ENCODE measurements at regions not wholly inside any gene's neighbourhood (a gene's known extent, or its start where the extent isn't known, plus 50 kb on each side); places are given as distances from the start of the nearest gene placed in this dataset.

DNA sequence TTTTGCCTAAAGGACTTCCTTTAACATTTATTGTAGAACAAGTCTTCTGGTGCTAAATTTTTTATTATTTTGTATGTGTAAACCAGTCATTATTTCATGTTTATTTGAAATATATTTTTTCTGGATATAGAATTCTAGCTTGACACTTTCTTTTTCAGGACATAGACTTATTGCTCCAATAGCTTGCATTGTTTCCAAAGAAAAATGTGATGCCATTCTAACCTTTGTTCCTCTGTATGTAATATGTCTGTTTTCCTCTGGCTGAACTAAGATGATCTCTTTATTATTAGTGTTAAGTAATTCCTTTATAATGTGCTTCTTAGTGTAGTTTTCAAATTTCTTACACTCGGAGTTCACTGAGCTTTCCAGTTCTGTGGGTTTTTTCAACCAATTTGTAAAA is 174.1 kb upstream of the STARD13 start:
- H3K27ac ChIP-seq: no peak overlapping the region
- H3K4me1 ChIP-seq: no peaks in the 10 kb centered on the region
- no peaks in the 10 kb centered on the region for H3K9me3 ChIP-seq
- H3K36me3 ChIP-seq: no peaks in the 10 kb centered on the region
- intact Hi-C loops (cut with DNase I): no loop called here
- 89 to 94% methylated on average over 1 of the region's 1 CpG for WGBS, 2 donors
- FAIRE-seq (no peak), ATAC-seq (no peak), DNase-seq (no peak)
- H3K27me3 ChIP-seq: no peaks in the 10 kb centered on the region
- TF ChIP-seq, protein P1, sequence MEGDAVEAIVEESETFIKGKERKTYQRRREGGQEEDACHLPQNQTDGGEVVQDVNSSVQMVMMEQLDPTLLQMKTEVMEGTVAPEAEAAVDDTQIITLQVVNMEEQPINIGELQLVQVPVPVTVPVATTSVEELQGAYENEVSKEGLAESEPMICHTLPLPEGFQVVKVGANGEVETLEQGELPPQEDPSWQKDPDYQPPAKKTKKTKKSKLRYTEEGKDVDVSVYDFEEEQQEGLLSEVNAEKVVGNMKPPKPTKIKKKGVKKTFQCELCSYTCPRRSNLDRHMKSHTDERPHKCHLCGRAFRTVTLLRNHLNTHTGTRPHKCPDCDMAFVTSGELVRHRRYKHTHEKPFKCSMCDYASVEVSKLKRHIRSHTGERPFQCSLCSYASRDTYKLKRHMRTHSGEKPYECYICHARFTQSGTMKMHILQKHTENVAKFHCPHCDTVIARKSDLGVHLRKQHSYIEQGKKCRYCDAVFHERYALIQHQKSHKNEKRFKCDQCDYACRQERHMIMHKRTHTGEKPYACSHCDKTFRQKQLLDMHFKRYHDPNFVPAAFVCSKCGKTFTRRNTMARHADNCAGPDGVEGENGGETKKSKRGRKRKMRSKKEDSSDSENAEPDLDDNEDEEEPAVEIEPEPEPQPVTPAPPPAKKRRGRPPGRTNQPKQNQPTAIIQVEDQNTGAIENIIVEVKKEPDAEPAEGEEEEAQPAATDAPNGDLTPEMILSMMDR (IDR thresholded peaks at IDR 0.05): no peak
- no peak overlapping the region for H3K4me3 ChIP-seq

DNA sequence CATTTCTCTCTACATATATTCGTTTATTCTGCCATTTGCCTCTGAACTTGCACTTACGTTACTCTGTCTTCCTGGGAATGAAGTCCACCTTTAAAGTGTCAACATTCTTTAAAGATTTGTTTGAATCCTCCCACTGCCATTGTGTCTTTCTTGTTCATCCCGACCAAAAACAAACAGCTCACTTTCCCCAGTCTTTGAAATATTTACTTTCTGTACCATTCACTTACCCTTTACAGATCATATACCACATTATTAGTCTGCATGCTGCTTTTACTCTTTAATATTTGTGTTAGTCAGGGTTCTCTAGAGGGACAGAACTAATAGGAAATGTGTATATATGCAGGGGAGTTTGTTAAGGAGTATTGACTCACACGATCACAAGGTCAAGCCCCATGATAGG is 176.6 kb upstream of the STARD13 start:
- no peaks in the 10 kb centered on the region for H3K4me1 ChIP-seq
- TF ChIP-seq, protein P1 (IDR thresholded peaks at IDR 0.05): no peak
- H3K27ac ChIP-seq: no peak overlapping the region
- no peaks in the 10 kb centered on the region for H3K27me3 ChIP-seq
- ATAC-seq (no peak), DNase-seq (no peak), FAIRE-seq (no peak)
- 66 to 70% methylated on average over 4 of the region's 4 CpGs for WGBS, 2 donors
- H3K4me3 ChIP-seq: no peak overlapping the region
- intact Hi-C loops (cut with DNase I): no loop called here
- H3K36me3 ChIP-seq: no peaks in the 10 kb centered on the region
- H3K9me3 ChIP-seq: no peaks in the 10 kb centered on the region

DNA sequence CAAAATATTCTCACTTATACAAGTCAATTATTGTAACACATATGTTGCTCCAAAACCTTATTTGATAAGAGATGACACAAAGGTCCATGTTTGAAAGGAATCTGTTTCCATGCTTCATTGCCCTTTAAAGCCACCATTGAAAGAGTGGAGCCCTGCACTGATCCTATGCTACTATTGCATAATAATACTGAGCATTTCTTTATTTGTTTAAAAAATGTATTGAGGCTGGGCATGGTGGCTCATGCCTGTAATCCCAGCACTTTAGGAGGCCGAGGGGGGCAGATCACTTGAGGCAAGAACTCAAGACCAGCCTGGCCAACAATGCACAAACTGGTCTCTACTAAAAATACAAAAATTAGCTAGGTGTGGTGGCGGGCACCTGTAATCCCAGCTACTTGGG is 178.8 kb upstream of the STARD13 start:
- intact Hi-C loops (cut with DNase I): no loop called here
- H3K4me1 ChIP-seq: no peaks in the 10 kb centered on the region
- no peaks in the 10 kb centered on the region for H3K9me3 ChIP-seq
- H3K27ac ChIP-seq: no peak overlapping the region
- no peaks in the 10 kb centered on the region for H3K27me3 ChIP-seq
- 92 to 100% methylated on average over 2 of the region's 2 CpGs for WGBS, 2 donors
- TF ChIP-seq, protein P1 (IDR thresholded peaks at IDR 0.05): no peak
- H3K36me3 ChIP-seq: no peaks in the 10 kb centered on the region
- ATAC-seq (no peak), FAIRE-seq (no peak), DNase-seq (no peak)
- H3K4me3 ChIP-seq: no peak overlapping the region

DNA sequence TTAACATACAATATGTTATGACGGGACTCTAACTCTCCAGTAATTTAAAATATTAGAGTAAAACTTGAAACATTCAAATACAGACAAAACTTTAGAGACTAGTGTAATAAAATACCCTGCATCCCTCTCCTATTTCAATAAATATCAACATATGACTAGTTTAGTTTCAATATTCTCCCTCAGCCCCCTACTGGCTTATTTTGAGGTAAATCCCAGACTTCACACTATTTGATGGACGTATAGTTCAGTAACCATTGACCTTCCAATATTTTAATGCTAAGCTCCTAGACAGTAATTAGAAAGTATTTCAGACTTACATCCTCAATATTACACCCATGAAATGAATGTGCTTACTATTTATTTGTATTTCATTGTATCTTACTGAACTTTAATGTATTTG is 180.7 kb upstream of the STARD13 start:
- TF ChIP-seq, protein P1 (IDR thresholded peaks at IDR 0.05): no peak
- Histone ChIP-seq H3K9me3 (no peaks in the 10 kb centered on the region), H3K36me3 (no peaks in the 10 kb centered on the region), H3K27me3 (no peaks in the 10 kb centered on the region), H3K27ac (no peak overlapping the region), H3K4me3 (no peak overlapping the region), H3K4me1 (no peaks in the 10 kb centered on the region)
- ATAC-seq: no peak
- DNase-seq: no peak
- intact Hi-C loops (cut with DNase I): no loop called here
- no peak for FAIRE-seq
- WGBS, 2 donors: 92 to 96% methylated on average over 2 of the region's 2 CpGs

DNA sequence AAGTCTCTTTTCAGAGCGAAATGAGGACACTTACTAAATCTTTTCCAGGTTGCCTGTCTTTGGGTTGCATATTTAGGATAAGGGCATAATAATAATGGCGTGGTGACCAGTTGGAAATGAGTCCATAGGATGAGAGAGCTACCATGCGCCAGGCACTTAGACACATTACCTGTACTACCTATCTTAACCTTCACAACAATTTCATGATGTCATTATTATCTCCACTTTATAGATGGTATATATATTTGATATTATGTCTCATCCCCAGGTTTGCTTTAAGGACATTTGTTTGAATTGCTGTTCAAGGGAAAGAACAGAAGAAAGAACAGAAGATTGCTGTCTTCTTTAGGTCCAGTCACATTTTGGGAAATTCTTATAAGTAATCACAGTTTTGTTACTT is 182.0 kb upstream of the STARD13 start:
- WGBS, 2 donors: 95 to 98% methylated on average over 3 of the region's 3 CpGs
- ATAC-seq (no peak), FAIRE-seq (no peak)

More for the DNA sequence above, 182.0 kb upstream of the STARD13 start:
- no peaks in the 10 kb centered on the region for H3K9me3 ChIP-seq
- DNase-seq: no peak
- intact Hi-C loops (cut with DNase I): no loop called here
- no peak overlapping the region for H3K27ac ChIP-seq
- no peak overlapping the region for H3K4me3 ChIP-seq
- H3K36me3 ChIP-seq: no peaks in the 10 kb centered on the region
- no peaks in the 10 kb centered on the region for H3K4me1 ChIP-seq
- H3K27me3 ChIP-seq: no peaks in the 10 kb centered on the region
- TF ChIP-seq, protein P1 (IDR thresholded peaks at IDR 0.05): no peak

Data from pancreas (tissue), 10 donors.